GM19324 (cell line): ENCODE measurements at regions not wholly inside any gene's neighbourhood (a gene's known extent, or its start where the extent isn't known, plus 50 kb on each side); places are given as distances from the start of the nearest gene placed in this dataset.

ENCODE experiments used
- ATAC-seq: cut with Tn5 transposase; IDR thresholded peaks from one replicate; pipeline ENCODE4 v1.9.1; 2021; ENCODE audit warnings: mild to moderate bottlenecking, moderate library complexity; ENCODE audit not compliant: unreplicated experiment, low FRiP score

DNA sequence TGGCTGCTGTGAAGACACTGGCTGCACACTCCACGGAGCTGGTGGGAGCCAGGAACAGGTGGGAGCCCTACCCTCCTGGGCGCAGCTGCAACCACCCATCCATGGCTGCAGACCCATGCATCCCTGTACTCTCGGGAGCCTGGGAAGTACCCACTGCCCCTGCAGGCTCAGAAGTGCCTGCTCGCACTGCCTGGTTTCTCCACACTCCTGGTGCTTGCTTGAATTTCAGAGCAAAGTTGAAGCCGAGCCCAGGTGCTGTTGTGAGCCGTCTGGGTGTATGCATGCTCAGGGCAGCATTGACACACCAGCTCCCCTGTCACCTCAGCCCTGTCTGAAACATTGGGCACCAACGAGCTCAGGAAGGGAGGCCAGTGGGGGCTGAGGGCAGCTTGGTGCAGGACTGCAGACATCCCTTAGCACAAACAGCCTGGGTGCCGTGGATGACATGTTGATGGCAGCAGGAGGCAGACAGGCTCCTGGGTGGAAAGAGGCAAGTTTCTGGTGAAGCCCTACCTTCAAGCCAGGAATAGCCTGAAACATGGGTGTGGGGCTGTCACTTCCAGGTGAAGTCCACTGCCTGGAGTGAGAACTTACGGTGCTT is 585.9 kb downstream of the PCDH18 start:
- no peak for ATAC-seq

GRCh38 chr4:136939781-136940180 is 592.5 kb downstream of the PCDH18 start:
- ATAC-seq: no peak

- no peak for ATAC-seq
These were observed 596.4 kb downstream of the PCDH18 start for GRCh38 chr4:136935871-136936270.

DNA sequence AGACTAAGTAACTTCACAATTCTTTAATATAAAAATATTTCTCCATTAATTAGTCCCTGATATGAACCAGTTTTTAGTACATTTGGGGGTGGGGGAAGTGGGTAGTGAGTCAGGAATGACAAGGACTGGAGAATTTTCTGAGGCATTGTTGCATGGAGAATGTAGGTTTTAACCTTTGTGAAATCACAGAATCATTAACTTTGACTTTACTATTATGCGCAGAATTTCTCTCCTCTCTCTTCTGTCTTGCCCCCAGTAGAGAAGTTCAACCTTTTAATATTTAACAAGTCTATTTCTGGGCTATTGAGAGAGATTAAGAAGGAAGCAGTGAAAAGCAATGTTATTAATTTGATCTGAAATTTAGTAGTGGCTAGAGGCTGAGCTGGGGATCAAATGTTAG is 597.0 kb downstream of the PCDH18 start:
- ATAC-seq: no peak

- ATAC-seq: no peak
These were observed 597.7 kb downstream of the PCDH18 start for GRCh38 chr4:136934601-136935000.

GRCh38 chr4:136931781-136932180 is 600.5 kb downstream of the PCDH18 start:
- ATAC-seq: no peak

GRCh38 chr4:136928957-136929411 is 603.3 kb downstream of the PCDH18 start:
- no peak for ATAC-seq

DNA sequence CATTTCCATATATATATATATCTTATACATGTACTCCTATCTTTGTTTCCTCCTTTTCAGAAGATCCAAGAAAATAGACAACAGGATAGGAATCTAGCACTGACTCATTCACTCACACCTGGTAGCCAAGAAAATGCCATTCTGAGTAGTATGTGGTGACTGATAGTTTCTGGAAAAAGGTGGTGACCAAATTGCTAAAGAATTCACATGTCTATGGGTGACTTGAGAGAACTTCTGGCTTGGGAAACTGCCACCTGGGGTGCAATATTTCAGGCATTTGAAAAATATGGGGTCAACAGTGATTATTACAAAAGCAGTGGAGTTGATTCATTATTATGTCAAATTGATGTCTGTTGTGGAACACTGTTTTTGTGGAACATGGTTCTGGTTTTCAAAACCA is 605.1 kb downstream of the PCDH18 start:
- no peak for ATAC-seq

GRCh38 chr4:136925203-136925602 is 607.1 kb downstream of the PCDH18 start:
- ATAC-seq: no peak

- ATAC-seq: no peak
These were observed 610.2 kb downstream of the PCDH18 start for GRCh38 chr4:136922066-136922465.

- no peak for ATAC-seq
These were observed 612.0 kb downstream of the PCDH18 start for GRCh38 chr4:136920092-136920881.

DNA sequence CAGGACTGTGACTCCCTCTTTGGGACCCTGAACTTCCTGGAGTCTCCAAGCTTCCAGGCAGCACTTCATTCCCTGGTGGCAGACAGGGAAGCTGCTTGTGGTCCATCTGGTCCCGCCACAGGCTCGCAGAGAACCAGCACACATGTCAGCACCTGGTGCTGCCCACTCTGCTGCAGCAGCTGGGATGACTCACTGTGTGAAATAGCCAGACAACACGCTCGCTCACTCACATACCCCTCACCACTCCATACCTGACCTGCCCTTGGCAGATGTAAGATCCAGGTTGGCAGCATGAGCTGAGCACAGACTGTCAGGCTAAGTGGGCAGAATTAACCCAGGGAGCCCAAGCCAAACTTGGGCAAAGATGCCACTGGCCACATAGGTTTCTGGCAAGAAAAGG is 613.5 kb downstream of the PCDH18 start:
- no peak for ATAC-seq

GRCh38 chr4:136917312-136918110 is 614.8 kb downstream of the PCDH18 start:
- no peak for ATAC-seq

- no peak for ATAC-seq
These were observed 622.7 kb downstream of the PCDH18 start for GRCh38 chr4:136909626-136910025.

DNA sequence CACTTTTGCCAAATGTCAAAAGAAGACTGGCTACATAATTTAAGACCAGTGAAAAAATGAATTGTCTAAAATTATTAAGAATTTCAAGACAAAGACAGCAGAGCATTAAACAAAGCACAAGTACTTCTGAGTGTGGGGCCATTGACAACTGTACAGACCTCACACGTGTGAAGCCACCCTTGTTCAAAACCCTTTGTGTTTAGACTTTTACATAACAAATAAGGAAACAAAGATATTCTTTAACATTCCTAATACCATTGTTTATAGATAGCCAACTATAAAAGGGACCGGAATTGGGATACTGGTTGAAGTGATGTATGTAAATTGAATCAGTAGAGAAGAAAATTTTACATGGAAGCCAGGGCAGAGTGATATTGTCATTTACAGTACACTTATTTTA is 624.2 kb downstream of the PCDH18 start:
- ATAC-seq: no peak

GRCh38 chr4:136900696-136901095 is 631.6 kb downstream of the PCDH18 start:
- ATAC-seq: no peak

GRCh38 chr4:136898590-136899248 is 633.6 kb downstream of the PCDH18 start:
- no peak for ATAC-seq

DNA sequence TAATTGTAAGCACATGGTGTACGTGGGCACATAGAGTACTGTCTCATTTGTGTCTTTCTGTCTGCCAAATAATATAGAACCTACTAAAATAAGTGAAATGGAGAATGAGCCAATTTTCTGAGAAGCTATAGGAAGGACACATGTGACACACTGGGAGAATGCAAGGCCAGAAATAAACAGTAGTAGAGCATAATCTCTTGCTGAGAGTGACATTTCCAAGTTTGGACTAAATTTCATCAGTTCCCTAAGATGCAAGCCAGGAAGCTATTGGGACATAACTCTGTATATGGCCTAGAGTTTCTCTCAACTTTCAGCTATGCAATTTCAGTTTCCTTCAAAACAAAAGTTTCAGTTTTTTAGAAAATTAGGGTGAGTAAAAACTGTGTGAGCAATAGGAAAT is 638.7 kb downstream of the PCDH18 start:
- no peak for ATAC-seq

DNA sequence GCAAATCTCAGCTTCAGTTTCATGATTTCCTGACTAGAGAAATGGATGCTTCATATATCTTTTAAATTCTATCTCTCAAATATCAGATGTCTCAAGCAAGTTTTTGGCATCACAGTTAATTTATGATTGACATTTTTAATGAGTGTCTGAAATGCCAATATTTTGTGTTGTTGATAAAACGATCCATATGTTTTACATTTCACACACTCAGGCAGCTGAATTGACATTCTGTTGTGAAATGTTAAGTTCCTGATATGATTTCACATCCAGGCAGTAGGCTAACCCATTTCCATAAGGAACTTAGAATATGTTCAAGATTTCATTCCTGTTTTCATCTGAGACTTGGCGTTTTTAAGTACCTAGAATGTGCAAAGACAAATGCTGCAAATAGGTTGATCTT is 650.6 kb downstream of the PCDH18 start:
- ATAC-seq: no peak

GRCh38 chr4:136873555-136873954 is 658.7 kb downstream of the PCDH18 start:
- no peak for ATAC-seq

- no peak for ATAC-seq
These were observed 664.8 kb downstream of the PCDH18 start for GRCh38 chr4:136867465-136867864.
